Endothelial cell (in vitro differentiated cells): ENCODE measurements at regions not wholly inside any gene's neighbourhood (a gene's known extent, or its start where the extent isn't known, plus 50 kb on each side); places are given as distances from the start of the nearest gene placed in this dataset.

Experiments used
- DNase-seq: peaks from one replicate; pipeline ENCODE4 v3.0.0; 2021; ENCODE audit warnings: low spot score
- H3K27ac Mint-ChIP-seq: one replicate; pipeline ENCODE4 v1.8.0; 2021; ENCODE audit warnings: mixed read lengths, inconsistent platforms; ENCODE audit not compliant: unreplicated experiment
- H3K27me3 Mint-ChIP-seq: one replicate; pipeline ENCODE4 v1.8.0; 2021; ENCODE audit warnings: mild to moderate bottlenecking, moderate library complexity, mixed read lengths, inconsistent platforms; ENCODE audit not compliant: unreplicated experiment
- H3K36me3 Mint-ChIP-seq: one replicate; pipeline ENCODE4 v1.8.0; 2021; ENCODE audit warnings: mild to moderate bottlenecking, low read depth, mixed read lengths, inconsistent platforms; ENCODE audit not compliant: unreplicated experiment
- H3K4me1 Mint-ChIP-seq: one replicate; pipeline ENCODE4 v1.8.0; 2021; ENCODE audit warnings: mild to moderate bottlenecking, mixed read lengths, inconsistent platforms; ENCODE audit not compliant: unreplicated experiment
- H3K4me3 Mint-ChIP-seq: one replicate; pipeline ENCODE4 v1.8.0; 2021; ENCODE audit warnings: mild to moderate bottlenecking, mixed read lengths, inconsistent platforms; ENCODE audit not compliant: unreplicated experiment
- H3K9me3 Mint-ChIP-seq: one replicate; pipeline ENCODE4 v1.8.0; 2021; ENCODE audit warnings: mixed read lengths, inconsistent platforms; ENCODE audit not compliant: unreplicated experiment
- TF ChIP-seq, protein P1 (sequence below): fragments of 200-600 bp; sonication (generic); IDR thresholded peaks from one replicate; pipeline ENCODE4 v1.5.0; 2021; ENCODE audit warnings: antibody characterized with exemption; ENCODE audit not compliant: unreplicated experiment

DNA sequence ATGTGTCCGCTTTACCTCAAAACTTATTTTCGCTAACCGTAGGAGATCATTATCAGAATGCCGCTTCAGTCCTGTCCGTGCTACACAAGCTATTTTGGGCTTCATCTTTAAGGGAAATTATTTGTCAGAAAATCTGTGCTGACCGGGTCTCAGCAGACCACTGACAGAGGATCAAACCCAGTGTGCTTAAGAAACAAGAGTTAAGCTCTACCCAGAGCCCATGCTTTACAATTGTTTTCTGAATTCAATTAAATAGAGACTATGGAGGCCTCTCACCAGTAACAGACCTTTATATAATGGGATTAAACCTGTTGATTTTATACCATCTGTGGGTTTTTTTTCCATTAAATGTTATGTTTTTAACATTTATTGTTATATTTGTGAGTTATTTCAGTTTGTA, 1956.7 kb upstream of the PIK3C3 start:
- H3K27ac Mint-ChIP-seq, result no peak overlapping the region

DNA sequence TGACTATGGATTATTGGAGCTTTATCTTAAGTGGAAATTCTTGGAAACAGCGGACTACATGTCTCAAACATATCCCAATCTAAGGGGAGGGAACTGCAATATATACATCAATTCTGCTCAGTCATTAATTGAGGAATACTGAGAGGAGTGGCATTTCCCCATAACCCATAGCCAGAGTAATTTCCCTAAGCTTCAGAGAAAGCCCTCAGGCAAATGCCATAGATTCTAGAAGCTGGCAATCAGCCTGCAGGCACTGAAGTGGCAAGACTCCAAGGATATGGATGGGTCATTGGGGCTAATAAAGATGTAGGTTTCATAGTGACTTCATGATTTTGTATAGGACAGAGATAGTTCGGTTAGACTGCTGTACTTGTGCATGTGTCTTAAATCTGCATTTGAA, 1960.5 kb upstream of the PIK3C3 start:
- H3K27ac Mint-ChIP-seq, result no peak overlapping the region
- no peaks in the 10 kb centered on the region for H3K27me3 Mint-ChIP-seq
- TF ChIP-seq, protein P1, sequence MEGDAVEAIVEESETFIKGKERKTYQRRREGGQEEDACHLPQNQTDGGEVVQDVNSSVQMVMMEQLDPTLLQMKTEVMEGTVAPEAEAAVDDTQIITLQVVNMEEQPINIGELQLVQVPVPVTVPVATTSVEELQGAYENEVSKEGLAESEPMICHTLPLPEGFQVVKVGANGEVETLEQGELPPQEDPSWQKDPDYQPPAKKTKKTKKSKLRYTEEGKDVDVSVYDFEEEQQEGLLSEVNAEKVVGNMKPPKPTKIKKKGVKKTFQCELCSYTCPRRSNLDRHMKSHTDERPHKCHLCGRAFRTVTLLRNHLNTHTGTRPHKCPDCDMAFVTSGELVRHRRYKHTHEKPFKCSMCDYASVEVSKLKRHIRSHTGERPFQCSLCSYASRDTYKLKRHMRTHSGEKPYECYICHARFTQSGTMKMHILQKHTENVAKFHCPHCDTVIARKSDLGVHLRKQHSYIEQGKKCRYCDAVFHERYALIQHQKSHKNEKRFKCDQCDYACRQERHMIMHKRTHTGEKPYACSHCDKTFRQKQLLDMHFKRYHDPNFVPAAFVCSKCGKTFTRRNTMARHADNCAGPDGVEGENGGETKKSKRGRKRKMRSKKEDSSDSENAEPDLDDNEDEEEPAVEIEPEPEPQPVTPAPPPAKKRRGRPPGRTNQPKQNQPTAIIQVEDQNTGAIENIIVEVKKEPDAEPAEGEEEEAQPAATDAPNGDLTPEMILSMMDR, result no peak
- peaks cover 2% of the 10 kb centered on the region for H3K4me1 Mint-ChIP-seq
- H3K4me3 Mint-ChIP-seq, result no peak overlapping the region
- no peak for DNase-seq
- H3K36me3 Mint-ChIP-seq, result no peaks in the 10 kb centered on the region
- no peaks in the 10 kb centered on the region for H3K9me3 Mint-ChIP-seq

More for the DNA sequence above, 1956.7 kb upstream of the PIK3C3 start:
- Mint-ChIP-seq H3K4me1 (peaks cover 5% of the 10 kb centered on the region), H3K27me3 (no peaks in the 10 kb centered on the region), H3K36me3 (no peaks in the 10 kb centered on the region), H3K9me3 (no peaks in the 10 kb centered on the region), H3K4me3 (no peak overlapping the region)
- TF ChIP-seq, protein P1, result no peak
- no peak for DNase-seq

DNA sequence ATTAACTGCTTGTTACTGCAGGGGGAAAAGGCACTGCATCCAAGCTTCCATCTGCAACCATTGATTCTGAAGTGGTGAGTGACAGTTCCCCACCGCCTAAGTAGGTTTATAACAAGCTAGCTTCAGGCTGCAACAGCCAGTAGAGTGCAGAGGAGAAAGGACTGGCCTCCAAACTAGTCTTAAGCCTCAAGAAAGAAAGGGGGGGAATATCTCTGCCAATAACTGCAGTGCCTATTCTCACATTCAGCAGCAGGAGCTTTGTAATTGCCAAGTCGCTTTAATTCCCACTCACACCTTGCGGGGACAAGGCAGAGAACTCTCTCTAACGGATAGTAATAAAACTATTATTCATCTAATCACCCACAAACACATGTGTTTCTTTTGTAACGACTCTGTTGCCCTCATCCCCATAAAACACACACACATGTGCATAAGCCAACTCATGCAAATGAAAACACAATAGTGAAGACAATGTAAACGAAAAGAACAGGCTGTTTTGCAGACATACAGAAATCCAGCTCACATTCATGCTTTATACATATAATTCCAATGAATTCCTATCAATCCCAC, 1963.3 kb upstream of the PIK3C3 start:
- TF ChIP-seq, protein P1, result no peak
- H3K4me1 Mint-ChIP-seq, result no peaks in the 10 kb centered on the region
- no peak overlapping the region for H3K27ac Mint-ChIP-seq
- no peaks in the 10 kb centered on the region for H3K9me3 Mint-ChIP-seq
- DNase-seq, result no peak
- H3K36me3 Mint-ChIP-seq, result no peaks in the 10 kb centered on the region
- H3K4me3 Mint-ChIP-seq, result no peak overlapping the region
- no peaks in the 10 kb centered on the region for H3K27me3 Mint-ChIP-seq

DNA sequence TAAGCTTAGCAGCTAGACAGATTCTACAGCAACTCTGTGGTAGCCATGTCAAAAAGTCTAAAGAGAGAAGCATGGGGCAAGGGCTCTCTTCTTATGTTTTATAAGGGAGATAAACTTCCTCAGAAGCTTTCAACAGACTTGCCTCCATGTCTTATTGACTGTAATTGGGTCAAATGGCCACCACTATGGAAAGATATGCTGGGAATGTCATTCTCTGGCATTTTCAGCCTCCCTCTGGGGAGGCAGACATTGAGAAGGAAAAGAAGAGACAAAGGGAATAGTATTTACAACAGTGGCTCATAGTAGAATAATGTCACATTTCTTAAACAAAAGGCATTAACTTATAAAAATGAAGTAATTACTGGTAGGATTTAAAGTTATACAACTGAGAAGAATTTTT, 1964.5 kb upstream of the PIK3C3 start:
- H3K4me1 Mint-ChIP-seq, result no peaks in the 10 kb centered on the region
- H3K4me3 Mint-ChIP-seq, result no peak overlapping the region
- TF ChIP-seq, protein P1, result no peak
- H3K36me3 Mint-ChIP-seq, result no peaks in the 10 kb centered on the region
- no peak overlapping the region for H3K27ac Mint-ChIP-seq
- no peak for DNase-seq
- no peaks in the 10 kb centered on the region for H3K9me3 Mint-ChIP-seq
- no peaks in the 10 kb centered on the region for H3K27me3 Mint-ChIP-seq

DNA sequence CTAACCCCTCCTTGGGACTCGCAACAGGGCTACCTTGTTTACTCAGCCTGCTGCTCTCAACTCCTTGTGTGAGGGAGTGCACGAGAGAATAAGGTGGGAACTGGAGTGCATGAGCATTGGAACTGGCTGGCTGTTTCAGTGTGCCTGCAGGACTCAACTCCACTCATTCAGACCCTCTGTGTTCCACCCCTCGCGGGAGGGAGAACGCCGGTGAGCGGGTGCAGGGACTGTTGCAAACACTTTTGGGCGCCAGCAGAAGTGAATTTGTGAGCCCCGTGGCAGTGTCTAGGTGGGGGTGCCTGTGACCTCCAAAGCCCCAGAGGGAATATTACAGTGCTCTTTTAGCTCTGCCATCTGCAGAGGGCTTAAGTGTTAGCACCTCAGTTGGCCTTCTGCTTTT, 1978.3 kb upstream of the PIK3C3 start:
- no peak overlapping the region for H3K4me3 Mint-ChIP-seq
- H3K4me1 Mint-ChIP-seq, result no peaks in the 10 kb centered on the region
- no peak overlapping the region for H3K27ac Mint-ChIP-seq
- H3K36me3 Mint-ChIP-seq, result no peaks in the 10 kb centered on the region
- no peak for DNase-seq
- no peaks in the 10 kb centered on the region for H3K27me3 Mint-ChIP-seq
- TF ChIP-seq, protein P1, result no peak
- H3K9me3 Mint-ChIP-seq, result no peaks in the 10 kb centered on the region
